SU-DHL-6 (cell line): ENCODE measurements at regions not wholly inside any gene's neighbourhood (a gene's known extent, or its start where the extent isn't known, plus 50 kb on each side); places are given as distances from the start of the nearest gene placed in this dataset.

ENCODE experiments used
- EZH2phosphoT487 ChIP-seq: fragments of 200-600 bp; sonication (generic), shearing (Covaris generic); conservative IDR thresholded peaks from 2 replicates; pipeline ENCODE4 v1.6.1; 2018; ENCODE audit warnings: mild to moderate bottlenecking, antibody characterized with exemption, low read length, moderate library complexity, mixed read lengths
- TF ChIP-seq, protein P1 (sequence below): fragments of 200-600 bp; sonication (generic); IDR thresholded peaks from one replicate; pipeline ENCODE4 v1.5.1; 2017; ENCODE audit warnings: antibody characterized with exemption, mild to moderate bottlenecking, low read length, moderate library complexity; ENCODE audit not compliant: insufficient read depth, poor library complexity, severe bottlenecking

DNA sequence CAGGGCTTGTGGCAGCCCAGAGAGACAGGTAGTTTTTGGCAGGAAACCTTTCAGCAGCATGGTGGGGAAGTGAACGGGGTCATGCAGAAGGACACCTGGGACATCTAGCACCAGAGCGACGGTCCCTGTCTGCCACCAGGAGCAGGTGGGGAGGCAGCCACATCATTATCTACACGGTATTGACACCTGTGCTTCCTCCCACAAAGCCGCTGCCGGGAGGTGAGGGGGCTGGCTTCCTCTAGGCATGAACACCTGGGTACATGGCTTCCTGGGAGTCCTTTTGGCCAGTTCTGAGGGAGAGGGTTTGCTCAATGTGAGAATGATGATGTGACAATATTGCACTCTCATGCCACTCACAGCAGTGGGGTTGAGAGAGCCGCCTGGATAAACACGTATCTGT, 275.2 kb downstream of the ACTR3B start:
- TF ChIP-seq, protein P1, sequence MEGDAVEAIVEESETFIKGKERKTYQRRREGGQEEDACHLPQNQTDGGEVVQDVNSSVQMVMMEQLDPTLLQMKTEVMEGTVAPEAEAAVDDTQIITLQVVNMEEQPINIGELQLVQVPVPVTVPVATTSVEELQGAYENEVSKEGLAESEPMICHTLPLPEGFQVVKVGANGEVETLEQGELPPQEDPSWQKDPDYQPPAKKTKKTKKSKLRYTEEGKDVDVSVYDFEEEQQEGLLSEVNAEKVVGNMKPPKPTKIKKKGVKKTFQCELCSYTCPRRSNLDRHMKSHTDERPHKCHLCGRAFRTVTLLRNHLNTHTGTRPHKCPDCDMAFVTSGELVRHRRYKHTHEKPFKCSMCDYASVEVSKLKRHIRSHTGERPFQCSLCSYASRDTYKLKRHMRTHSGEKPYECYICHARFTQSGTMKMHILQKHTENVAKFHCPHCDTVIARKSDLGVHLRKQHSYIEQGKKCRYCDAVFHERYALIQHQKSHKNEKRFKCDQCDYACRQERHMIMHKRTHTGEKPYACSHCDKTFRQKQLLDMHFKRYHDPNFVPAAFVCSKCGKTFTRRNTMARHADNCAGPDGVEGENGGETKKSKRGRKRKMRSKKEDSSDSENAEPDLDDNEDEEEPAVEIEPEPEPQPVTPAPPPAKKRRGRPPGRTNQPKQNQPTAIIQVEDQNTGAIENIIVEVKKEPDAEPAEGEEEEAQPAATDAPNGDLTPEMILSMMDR: no peak
- TF ChIP-seq EZH2phosphoT487: no peak
